HEK293 (cell line): ENCODE measurements at regions not wholly inside any gene's neighbourhood (a gene's known extent, or its start where the extent isn't known, plus 50 kb on each side); places are given as distances from the start of the nearest gene placed in this dataset.

Experiments
- CTCF ChIP-seq: fragments of 450-650 bp; formaldehyde crosslinking; IDR thresholded peaks from 2 replicates; pipeline ENCODE4 v1.5.1; 2016; ENCODE audit warnings: missing biosample characterization, missing genetic modification characterization
- ZNF121 ChIP-seq: fragments of 450-650 bp; formaldehyde crosslinking; IDR thresholded peaks from 2 replicates; pipeline ENCODE4 v1.5.1; 2016; ENCODE audit warnings: missing biosample characterization, missing genetic modification characterization
- ZNF23 ChIP-seq: fragments of 450-650 bp; formaldehyde crosslinking; IDR thresholded peaks from 2 replicates; pipeline ENCODE4 v1.5.1; 2016; ENCODE audit warnings: missing biosample characterization, missing genetic modification characterization, borderline replicate concordance
- ZXDB ChIP-seq: fragments of 450-650 bp; formaldehyde crosslinking; IDR thresholded peaks from 2 replicates; pipeline ENCODE4 v1.5.1; 2016; ENCODE audit warnings: missing biosample characterization, missing genetic modification characterization

GRCh38 chr18:24611075-24611474 lies 150.6 kb downstream of the HRH4 start:
- TF ChIP-seq ZNF23 = no peak
- TF ChIP-seq ZXDB = no peak
- TF ChIP-seq CTCF (tag by site-specific recombination) = no peak
- TF ChIP-seq ZNF121 = no peak
